Activated naive CD8-positive, alpha-beta T cell treated with anti-CD3 and anti-CD28 coated beads, Interleukin-2, amount 50 U/mL, for 16 hours (primary cell): ENCODE measurements at regions not wholly inside any gene's neighbourhood (a gene's known extent, or its start where the extent isn't known, plus 50 kb on each side); places are given as distances from the start of the nearest gene placed in this dataset.
"Not testable (repeated sequence)": the region's sequence is repeated elsewhere in the genome, so short reads cannot be mapped to it uniquely, and the experiment has no call there.

Experiments used
- DNase-seq: peaks from one replicate; pipeline ENCODE4 v3.0.0-alpha.2; 2020; ENCODE audit warnings: low read depth, low spot score

GRCh38 chr1:146511047-146511777 lies 282.4 kb upstream of the NOTCH2NLA start:
- DNase-seq = not testable (repeated sequence)

DNA sequence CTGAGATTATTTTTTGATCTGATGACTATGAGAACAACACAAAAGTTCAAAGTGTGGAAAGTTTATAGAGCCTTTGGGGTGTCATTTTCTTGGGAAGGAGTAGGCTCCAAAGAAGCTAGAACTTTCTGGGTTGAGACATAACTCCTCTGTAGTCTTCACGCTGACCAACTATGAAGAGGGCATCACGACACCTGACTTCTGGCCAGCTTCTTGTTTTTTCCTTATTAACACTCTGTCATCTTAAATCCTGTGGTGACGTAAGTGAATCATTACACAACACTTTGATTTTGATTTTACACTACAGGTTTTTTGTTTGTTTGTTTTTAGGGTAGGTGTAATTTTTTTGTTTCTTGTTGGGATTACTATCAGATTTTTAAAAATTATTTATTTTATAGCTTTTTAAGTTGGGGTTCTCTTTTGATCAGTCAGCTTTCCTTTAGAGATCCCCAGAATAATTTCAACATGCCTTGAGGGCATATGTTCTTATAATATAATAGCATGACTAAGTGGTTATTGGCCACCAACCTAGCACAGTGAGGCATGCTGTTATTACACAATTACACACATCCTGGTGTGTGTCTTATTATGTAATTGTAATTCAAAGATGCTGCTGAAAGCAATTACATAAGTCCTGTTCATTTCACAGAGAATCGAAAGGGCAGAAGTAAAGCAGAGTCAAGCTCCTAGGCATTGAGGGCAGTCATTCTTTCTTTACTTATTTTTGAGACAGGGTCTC lies 281.6 kb upstream of the NOTCH2NLA start:
- DNase-seq = not testable (repeated sequence)

DNA sequence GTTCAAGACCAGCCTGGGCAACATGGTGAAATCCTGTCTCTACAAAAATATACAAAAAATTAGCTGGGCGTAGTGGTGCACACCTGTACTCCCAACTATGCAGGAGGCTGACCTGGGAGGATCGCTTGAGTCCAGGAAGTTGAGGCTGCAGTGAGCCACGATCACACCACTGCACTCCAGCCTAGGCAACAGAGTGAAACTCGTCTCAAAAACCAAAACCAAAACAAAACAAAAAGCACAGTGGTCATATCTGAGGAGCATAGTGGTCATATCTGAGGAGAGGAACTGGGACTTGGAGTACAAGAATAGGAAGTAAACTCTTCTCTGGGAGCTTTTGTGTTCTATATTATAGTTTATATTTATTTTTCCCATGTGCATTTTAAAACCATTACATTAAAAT lies 275.3 kb upstream of the NOTCH2NLA start:
- DNase-seq = not testable (repeated sequence)

- DNase-seq = not testable (repeated sequence)
Measured at GRCh38 chr1:146487555-146487954, 258.7 kb upstream of the NOTCH2NLA start.

DNA sequence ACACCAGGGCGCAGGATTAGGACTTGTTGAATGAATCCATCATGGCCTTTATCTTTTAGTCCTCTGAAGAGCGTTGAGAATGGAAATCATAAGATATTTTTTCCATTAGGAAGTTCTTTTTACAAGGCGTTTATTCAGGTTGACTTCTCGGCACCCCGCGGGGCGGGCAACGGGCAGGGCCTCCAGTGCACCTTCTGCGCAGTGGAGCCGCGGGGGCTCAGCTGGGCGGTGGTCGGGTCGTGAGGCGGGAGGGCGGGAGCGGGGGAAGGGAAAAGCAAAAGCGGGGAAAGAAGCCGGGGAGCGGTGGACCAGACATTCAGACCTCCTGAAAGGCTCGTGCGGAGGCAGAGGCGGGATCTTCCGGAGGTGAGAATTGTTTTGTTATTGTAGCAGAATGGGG lies 258.3 kb upstream of the NOTCH2NLA start:
- DNase-seq = not testable (repeated sequence)

- not testable (repeated sequence) for DNase-seq
Measured at GRCh38 chr1:146486300-146487014, 257.6 kb upstream of the NOTCH2NLA start.

GRCh38 chr1:146484195-146484594 lies 255.4 kb upstream of the NOTCH2NLA start:
- DNase-seq = not testable (repeated sequence)

GRCh38 chr1:146479188-146479587 lies 250.4 kb upstream of the NOTCH2NLA start:
- DNase-seq = not testable (repeated sequence)

DNA sequence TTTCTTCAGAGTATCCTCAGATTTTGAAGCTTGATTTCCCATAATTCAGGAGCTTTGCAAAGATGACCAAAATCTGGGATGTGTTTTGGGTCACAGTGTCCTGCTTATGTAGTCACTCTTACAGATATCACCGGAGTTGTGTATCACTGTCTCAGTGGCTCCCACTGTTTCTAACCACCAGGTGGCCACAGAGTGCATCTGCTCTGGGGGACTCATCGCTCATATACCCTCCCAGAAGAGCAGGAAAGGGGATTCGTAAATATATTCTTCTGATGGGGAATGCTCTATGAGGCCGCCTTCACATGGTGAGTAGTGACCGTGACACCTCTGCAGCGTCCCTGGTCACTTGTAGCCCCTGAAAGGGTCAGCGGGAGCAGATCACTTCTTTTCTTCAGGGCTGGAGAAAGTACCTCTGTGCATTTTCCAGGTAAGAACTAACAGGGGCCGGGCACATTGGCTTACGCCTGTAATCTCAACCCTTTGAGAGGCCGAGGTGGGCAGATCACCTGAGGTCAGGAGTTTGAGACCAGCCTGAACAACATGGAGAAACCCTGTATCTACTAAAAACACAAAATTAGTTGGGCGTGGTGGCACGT lies 249.4 kb upstream of the NOTCH2NLA start:
- DNase-seq = not testable (repeated sequence)

GRCh38 chr1:146475086-146475485 lies 246.3 kb upstream of the NOTCH2NLA start:
- DNase-seq = not testable (repeated sequence)

- DNase-seq = not testable (repeated sequence)
Measured at GRCh38 chr1:146474216-146474615, 245.4 kb upstream of the NOTCH2NLA start.

DNA sequence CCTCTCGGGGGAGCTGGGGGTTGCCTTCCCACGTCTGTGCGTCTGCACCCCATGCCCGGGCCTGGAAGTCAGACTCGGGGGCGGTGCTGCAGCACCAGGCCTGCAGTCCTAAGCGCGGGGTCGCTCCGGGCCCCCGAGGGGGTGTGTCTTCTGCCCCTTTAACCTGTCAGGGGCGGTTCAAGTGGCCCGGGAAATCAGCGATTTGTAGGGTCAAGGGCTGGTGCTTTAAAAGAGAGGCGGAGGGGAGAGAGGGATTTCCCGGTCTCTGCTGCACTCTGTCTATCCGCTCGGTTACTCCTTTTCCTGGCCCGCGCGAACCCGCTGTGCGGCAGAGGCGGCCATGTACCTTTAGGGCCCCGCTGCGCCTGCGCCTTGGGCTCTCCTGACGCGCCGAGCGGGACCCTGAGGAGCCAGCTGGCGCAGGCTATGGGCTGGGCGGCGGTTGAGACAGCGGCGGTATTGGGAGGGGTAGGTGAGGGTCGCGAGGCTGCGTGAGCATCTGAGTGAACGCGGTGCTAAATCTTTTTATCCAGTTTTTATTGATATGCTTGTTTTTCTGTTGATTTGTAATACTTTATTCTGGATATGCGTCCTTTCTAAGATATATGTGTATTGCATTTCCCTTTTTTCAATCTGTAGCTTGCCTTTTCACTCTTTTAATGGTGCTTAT lies 243.5 kb upstream of the NOTCH2NLA start:
- DNase-seq = peak; percentile 59

DNA sequence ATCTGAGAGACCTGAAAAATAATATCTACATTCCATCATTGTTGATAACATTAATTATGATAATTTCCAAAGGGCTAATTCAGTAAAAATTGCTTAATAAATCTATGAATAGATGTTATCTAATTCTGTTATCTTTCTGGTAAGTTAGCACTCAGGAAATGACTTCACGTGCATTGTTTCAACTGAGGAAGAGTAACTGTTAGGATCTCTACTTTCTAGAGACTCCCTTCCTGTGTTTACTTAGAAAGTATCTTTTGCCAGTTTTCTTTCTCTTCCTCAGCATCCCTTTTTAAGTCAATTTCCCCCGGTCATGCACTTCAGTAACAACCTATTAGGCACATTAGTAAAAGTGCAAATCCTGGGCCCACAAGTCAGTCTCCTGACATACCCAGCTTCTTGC lies 231.1 kb upstream of the NOTCH2NLA start:
- not testable (repeated sequence) for DNase-seq

DNA sequence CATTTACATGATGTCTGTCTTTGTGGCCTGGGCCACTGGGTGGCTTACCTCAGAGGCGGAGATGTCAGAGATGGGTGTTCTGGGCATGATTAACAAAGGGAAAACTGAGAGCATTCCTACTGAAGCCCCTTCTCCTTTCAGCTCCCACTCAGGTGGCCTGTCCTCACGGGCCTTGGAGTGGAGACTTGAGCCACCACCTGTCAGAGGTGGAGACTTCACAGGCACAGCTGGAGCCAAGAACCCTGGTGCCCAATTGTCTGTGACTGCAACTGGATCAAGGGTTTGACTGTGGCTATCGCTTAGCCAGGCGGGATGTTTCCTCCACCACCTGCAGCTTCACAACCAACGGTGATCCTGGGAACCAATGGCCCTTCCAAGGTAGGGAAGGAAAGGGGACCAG lies 230.5 kb upstream of the NOTCH2NLA start:
- not testable (repeated sequence) for DNase-seq

DNA sequence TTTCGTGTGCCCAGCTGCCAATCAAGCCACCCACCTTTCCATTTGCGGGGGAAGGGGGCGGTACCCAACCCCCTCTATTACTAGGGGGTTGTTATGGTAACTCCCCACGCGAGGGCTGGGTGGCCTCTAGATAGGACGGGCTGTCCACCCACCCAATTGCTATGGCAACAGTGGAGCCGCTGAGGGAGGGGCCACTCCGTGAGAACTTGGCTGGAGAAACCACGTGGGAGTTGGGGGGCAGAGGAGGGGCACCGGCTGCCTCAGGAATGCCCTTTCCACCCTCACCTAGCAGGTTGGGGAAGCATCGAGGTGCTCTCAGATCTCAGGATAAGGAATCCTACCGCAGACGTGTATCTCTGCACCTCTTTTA lies 220.0 kb upstream of the NOTCH2NLA start:
- DNase-seq = not testable (repeated sequence)

GRCh38 chr1:146448212-146448876 lies 219.5 kb upstream of the NOTCH2NLA start:
- not testable (repeated sequence) for DNase-seq

GRCh38 chr1:146443871-146444222 lies 215.0 kb upstream of the NOTCH2NLA start:
- DNase-seq = not testable (repeated sequence)

DNA sequence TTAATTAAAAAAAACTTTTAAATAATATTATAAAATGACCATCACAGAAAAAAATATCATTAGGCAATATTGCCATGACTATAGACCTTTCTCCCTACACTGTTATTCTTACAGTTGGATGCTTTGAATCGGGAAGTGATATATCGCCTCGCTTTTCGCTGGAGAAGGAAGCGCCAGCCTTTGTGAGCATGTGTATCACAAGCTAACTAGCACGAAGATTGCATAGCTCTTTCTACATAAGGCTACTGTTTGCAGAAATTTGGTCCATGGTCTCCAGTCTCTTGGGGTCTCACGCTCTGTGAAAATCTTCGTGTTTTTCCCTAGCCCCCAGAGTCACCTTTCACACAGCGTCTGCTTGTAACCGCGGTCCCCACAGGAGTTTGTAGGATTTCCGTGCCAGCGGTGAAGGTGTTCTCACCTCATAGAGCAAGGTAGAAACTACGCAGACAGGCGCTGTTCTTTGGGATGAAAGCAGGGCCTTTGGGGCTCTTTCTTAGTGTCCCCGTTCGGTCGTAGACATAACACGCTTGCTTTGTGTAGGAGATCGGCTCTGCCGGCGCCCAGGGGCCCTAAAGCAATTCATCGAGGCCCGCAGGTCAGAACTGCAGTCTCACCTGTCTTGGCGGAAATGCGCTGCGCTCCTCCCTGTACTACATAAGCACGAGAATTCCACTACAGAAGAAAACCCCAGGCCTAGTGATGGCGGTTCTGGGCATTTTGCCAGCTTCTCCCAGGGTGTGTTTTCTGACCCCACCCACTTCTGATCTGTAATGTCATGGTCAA lies 214.5 kb upstream of the NOTCH2NLA start:
- DNase-seq = not testable (repeated sequence)

DNA sequence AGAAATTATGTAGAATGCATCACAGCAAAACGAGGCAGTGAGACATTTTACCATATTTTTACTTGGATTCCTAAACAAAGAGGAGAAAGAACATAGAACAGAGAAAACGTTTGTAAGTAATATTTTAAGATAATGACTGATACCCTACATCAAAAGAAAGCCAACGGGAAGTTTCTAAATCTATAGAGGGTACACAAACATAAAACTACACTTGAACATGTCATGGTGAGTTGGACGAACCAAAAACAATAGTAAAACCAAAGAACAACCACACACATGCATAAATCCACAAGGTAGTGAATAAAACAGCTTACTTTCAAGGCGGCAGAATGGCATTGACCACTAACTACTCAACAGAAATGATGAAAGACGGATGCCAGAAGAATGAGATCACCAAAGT lies 209.7 kb upstream of the NOTCH2NLA start:
- not testable (repeated sequence) for DNase-seq

GRCh38 chr1:146416642-146417041 lies 187.8 kb upstream of the NOTCH2NLA start:
- not testable (repeated sequence) for DNase-seq
